ENCODE measurements at regions not wholly inside any gene's neighbourhood (a gene's known extent, or its start where the extent isn't known, plus 50 kb on each side); places are given as distances from the start of the nearest gene placed in this dataset.
A peak's percentile ranks its signal among the peaks of the same experiment; 100 is the strongest.

- Histone ChIP-seq H3K4me2 (ENCODE audit: low read depth, low read length) (no peak overlapping the region), H3K79me2 (ENCODE audit: insufficient read depth, low read length) (no peaks in the 10 kb centered on the region), H3K9me3 (ENCODE audit: low read length) (no peaks in the 10 kb centered on the region), H3K36me3 (replicated peaks in 1 of 2; ENCODE audit: control insufficient read depth in 1 of 2, insufficient read depth in 2 of 2, low read length in 2 of 2) (no peaks in the 10 kb centered on the region), H3K27me3 (ENCODE audit: control insufficient read depth in 1 of 2, insufficient read depth in 2 of 2, low read length in 2 of 2) (no peaks in the 10 kb centered on the region), H2AFZ (ENCODE audit: low read length) (no peak overlapping the region), H4K20me1 (ENCODE audit: insufficient read depth, low read length) (no peaks in the 10 kb centered on the region), H3K27ac (ENCODE audit: extremely low read length, insufficient read depth, low read length) (peak overlapping the region; percentile 78), H3K4me1 (ENCODE audit: insufficient read depth, low read length) (peaks cover 79% of the 10 kb centered on the region), H3K9ac (ENCODE audit: insufficient read depth, low read depth, low read length) (no peak overlapping the region), H3K4me3 (replicated peaks in 1 of 3; ENCODE audit: insufficient read depth in 1 of 3, low read depth in 2 of 3, low read length in 3 of 3) (no peak overlapping the region)
- ChIA-PET POLR2A (interaction anchor here (1.1 to 14.0 kb wide), 6 partner anchors 12 to 190 kb away, joined by 3 to 763 read pairs (median 110); partner anchors contain the start of gene RRBP1), CTCF (ENCODE audit: low intra/inter-chr PET ratio, low total read pairs) (no interaction called here)
- DNase-seq (ENCODE audit: low spot score) (no peak), FAIRE-seq (no peak), ATAC-seq (no peak)
- BruUV-seq (replicated peaks): no TSS peak
- intact Hi-C loops (cut with micrococcal nuclease; ENCODE audit: unreplicated experiment): no loop called here
- WGBS (ENCODE audit: low lambda C conversion rate): 75% methylated on average over 13 of the region's 13 CpGs
- in situ Hi-C loops (cut with HindIII; ENCODE audit: extremely low pct_ligation_motif_present, low pct_unique_long_range_greater_than_20kb): no loop called here
- TF ChIP-seq RFX1 (IDR thresholded peaks at IDR 0.05) (peak; percentile 41; the same call in 1 of the 2 replicates), ZBTB7A (CRISPR knock-in tag; IDR thresholded peaks at IDR 0.05) (0 out of 2 replicates have a peak, but pooled peaks have one; percentile 18), NR0B2 (CRISPR knock-in tag; IDR thresholded peaks at IDR 0.05) (no peak), NR2C2 (CRISPR knock-in tag; IDR thresholded peaks at IDR 0.05; ENCODE audit: borderline replicate concordance) (peak; percentile 95), YEATS4 (CRISPR knock-in tag; IDR thresholded peaks at IDR 0.05; ENCODE audit: borderline replicate concordance) (peak; percentile 17; the same call in 1 of the 2 replicates), HOXD1 (CRISPR knock-in tag; IDR thresholded peaks at IDR 0.05) (0 out of 2 replicates have a peak, but pooled peaks have one; percentile 22), ZFP41 (CRISPR knock-in tag; IDR thresholded peaks at IDR 0.05; ENCODE audit: borderline replicate concordance) (0 out of 2 replicates have a peak, but pooled peaks have one; percentile 4), GABPB1 (CRISPR knock-in tag; IDR thresholded peaks at IDR 0.05) (peak; percentile 63), ZBTB38 (CRISPR knock-in tag; IDR thresholded peaks at IDR 0.05) (0 out of 2 replicates have a peak, but pooled peaks have one; percentile 21), ZNF704 (CRISPR knock-in tag; IDR thresholded peaks at IDR 0.05; ENCODE audit: borderline replicate concordance) (no peak), ZNF264 (CRISPR knock-in tag; IDR thresholded peaks at IDR 0.05) (0 out of 2 replicates have a peak, but pooled peaks have one; percentile 22), NFIB (CRISPR knock-in tag; IDR thresholded peaks at IDR 0.05; ENCODE audit: borderline replicate concordance) (peak; percentile 79; the same call in 1 of the 2 replicates), ZNF441 (CRISPR knock-in tag; IDR thresholded peaks at IDR 0.05; ENCODE audit: borderline replicate concordance) (0 out of 2 replicates have a peak, but pooled peaks have one; percentile 6), HNF4A (CRISPR knock-in tag; IDR thresholded peaks at IDR 0.05) (0 out of 2 replicates have a peak, but pooled peaks have one; percentile 14), RNF2 (conservative IDR thresholded peaks at IDR 0.05; ENCODE audit: low read depth) (no peak), NFIC (IDR thresholded peaks at IDR 0.05; ENCODE audit: low read length) (no peak)
- TF ChIP-seq, protein P1, sequence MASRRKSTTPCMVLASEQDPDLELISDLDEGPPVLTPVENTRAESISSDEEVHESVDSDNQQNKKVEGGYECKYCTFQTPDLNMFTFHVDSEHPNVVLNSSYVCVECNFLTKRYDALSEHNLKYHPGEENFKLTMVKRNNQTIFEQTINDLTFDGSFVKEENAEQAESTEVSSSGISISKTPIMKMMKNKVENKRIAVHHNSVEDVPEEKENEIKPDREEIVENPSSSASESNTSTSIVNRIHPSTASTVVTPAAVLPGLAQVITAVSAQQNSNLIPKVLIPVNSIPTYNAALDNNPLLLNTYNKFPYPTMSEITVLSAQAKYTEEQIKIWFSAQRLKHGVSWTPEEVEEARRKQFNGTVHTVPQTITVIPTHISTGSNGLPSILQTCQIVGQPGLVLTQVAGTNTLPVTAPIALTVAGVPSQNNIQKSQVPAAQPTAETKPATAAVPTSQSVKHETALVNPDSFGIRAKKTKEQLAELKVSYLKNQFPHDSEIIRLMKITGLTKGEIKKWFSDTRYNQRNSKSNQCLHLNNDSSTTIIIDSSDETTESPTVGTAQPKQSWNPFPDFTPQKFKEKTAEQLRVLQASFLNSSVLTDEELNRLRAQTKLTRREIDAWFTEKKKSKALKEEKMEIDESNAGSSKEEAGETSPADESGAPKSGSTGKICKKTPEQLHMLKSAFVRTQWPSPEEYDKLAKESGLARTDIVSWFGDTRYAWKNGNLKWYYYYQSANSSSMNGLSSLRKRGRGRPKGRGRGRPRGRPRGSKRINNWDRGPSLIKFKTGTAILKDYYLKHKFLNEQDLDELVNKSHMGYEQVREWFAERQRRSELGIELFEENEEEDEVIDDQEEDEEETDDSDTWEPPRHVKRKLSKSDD (CRISPR knock-in tag; IDR thresholded peaks at IDR 0.05; ENCODE audit: low read depth): no peak
- TF ChIP-seq, protein P2, sequence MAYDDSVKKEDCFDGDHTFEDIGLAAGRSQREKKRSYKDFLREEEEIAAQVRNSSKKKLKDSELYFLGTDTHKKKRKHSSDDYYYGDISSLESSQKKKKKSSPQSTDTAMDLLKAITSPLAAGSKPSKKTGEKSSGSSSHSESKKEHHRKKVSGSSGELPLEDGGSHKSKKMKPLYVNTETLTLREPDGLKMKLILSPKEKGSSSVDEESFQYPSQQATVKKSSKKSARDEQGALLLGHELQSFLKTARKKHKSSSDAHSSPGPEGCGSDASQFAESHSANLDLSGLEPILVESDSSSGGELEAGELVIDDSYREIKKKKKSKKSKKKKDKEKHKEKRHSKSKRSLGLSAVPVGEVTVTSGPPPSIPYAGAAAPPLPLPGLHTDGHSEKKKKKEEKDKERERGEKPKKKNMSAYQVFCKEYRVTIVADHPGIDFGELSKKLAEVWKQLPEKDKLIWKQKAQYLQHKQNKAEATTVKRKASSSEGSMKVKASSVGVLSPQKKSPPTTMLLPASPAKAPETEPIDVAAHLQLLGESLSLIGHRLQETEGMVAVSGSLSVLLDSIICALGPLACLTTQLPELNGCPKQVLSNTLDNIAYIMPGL (CRISPR knock-in tag; IDR thresholded peaks at IDR 0.05; ENCODE audit: borderline replicate concordance in 1 of 2, low read depth in 1 of 2): 0 out of 4 replicates have a peak, but pooled peaks of 1 of the 2 experiments have one; percentile 4
Measured at GRCh38 chr20:17872434-17872833, 96.2 kb downstream of the SNX5 start.

Measured in HepG2 (cell line).